HCT116 (cell line): ENCODE measurements at regions not wholly inside any gene's neighbourhood (a gene's known extent, or its start where the extent isn't known, plus 50 kb on each side); places are given as distances from the start of the nearest gene placed in this dataset.

Experiments used
- ATAC-seq: fragments of 200-7000 bp; cut with Tn5 transposase; 2 replicates; pipeline ENCODE4 v1.9.1; 2020; ENCODE audit warnings: mild to moderate bottlenecking, moderate library complexity
- BruUV-seq: library from RNA; stranded (reverse); fragments of 400-500 nt; replicated peaks from 2 replicates; lab custom pipeline; 2021; lab: Mats Ljungman, UMichigan
- CTCF ChIA-PET: fragments of 300-600 bp; sonication (Branson Sonifier 250); formaldehyde crosslinking; loops from one replicate; lab custom pipeline; 2021; ENCODE audit warnings: antibody characterized with exemption; lab: Charles Lee
- POLR2A ChIA-PET: fragments of 300-600, 350-600 bp; sonication (Branson Sonifier 250); formaldehyde crosslinking; loops from one replicate; lab custom pipeline; 2021; ENCODE audit warnings: antibody characterized with exemption; lab: Charles Lee
- RAD21 ChIA-PET, 2 experiments: fragments of 300-600 bp; sonication (Branson Sonifier 250); formaldehyde crosslinking; loops; one replicate each; lab custom pipeline; 2023; ENCODE audit warnings: low total read pairs in 2 of 2; ENCODE audit not compliant: uncharacterized antibody in 2 of 2, unreplicated experiment in 2 of 2, low non-redundant PET in 1 of 2; lab: Charles Lee
- DNase-seq: peaks from one replicate; pipeline ENCODE4 v3.0.0-alpha.2; 2010; ENCODE audit warnings: low read depth, low spot score
- H2AFZ ChIP-seq: fragments of 200-600 bp; shearing (Covaris generic), sonication (generic); 2 replicates; pipeline ENCODE4 v1.6.1; 2017; ENCODE audit warnings: low read depth, mixed run types, mixed read lengths, antibody characterized with exemption, low read length; ENCODE audit not compliant: poor library complexity, severe bottlenecking
- H3K27ac ChIP-seq: 2 replicates; pipeline ENCODE4 v1.5.1; 2012; ENCODE audit warnings: low read depth, low read length
- H3K27me3 ChIP-seq: fragments of 200-600 bp; sonication (generic); 2 replicates; pipeline ENCODE4 v1.6.1; 2016; ENCODE audit warnings: mixed run types, low read length, mixed read lengths; ENCODE audit not compliant: insufficient read depth
- H3K36me3 ChIP-seq, 2 experiments: fragments of 200-500 bp in 1 of 2; fragments of 200-600 bp in 1 of 2; sonication (Bioruptor generic) in 1 of 2; sonication (generic) in 1 of 2; 2 replicates each; pipeline versions ENCODE4 v1.5.1 to v1.6.1; 2014 to 2016; ENCODE audit warnings: low read length in 2 of 2, inconsistent platforms in 1 of 2, mixed read lengths in 1 of 2, mixed run types in 1 of 2; ENCODE audit not compliant: insufficient read depth in 2 of 2, control insufficient read depth in 1 of 2
- H3K4me1 ChIP-seq, 2 experiments: fragments of 200-600 bp in 1 of 2; sonication (generic) in 1 of 2; 2 replicates each; pipeline versions ENCODE4 v1.5.1 to v1.6.1; 2012 to 2017; ENCODE audit warnings: low read length in 2 of 2, inconsistent platforms in 1 of 2, mild to moderate bottlenecking in 1 of 2, mixed read lengths in 1 of 2, mixed run types in 1 of 2, moderate library complexity in 1 of 2; ENCODE audit not compliant: insufficient read depth in 2 of 2, control insufficient read depth in 1 of 2
- H3K4me2 ChIP-seq: fragments of 200-600 bp; sonication (generic); 2 replicates; pipeline ENCODE4 v1.6.1; 2017; ENCODE audit warnings: mixed run types, low read length, mixed read lengths
- H3K4me3 ChIP-seq, 2 experiments: fragments of 200-600 bp in 1 of 2; sonication (generic) in 1 of 2; replicated peaks in 1 of 2; 2 replicates each; pipeline ENCODE4 v1.5.1; 2011 to 2016; ENCODE audit warnings: low read length in 2 of 2, control low read depth in 1 of 2, low read depth in 1 of 2, mild to moderate bottlenecking in 1 of 2, mixed read lengths in 1 of 2, mixed run types in 1 of 2
- H3K79me2 ChIP-seq: fragments of 200-600 bp; sonication (generic); 2 replicates; pipeline ENCODE4 v1.6.1; 2017; ENCODE audit warnings: mild to moderate bottlenecking, mixed run types, low read length, moderate library complexity, mixed read lengths; ENCODE audit not compliant: insufficient read depth
- H3K9ac ChIP-seq: fragments of 200-600 bp; sonication (generic); 2 replicates; pipeline ENCODE4 v1.6.1; 2016; ENCODE audit warnings: low read length, mixed read lengths
- H3K9me2 ChIP-seq: fragments of 200-600 bp; sonication (generic), shearing (Covaris generic); 2 replicates; pipeline ENCODE4 v1.6.1; 2017; ENCODE audit warnings: mixed run types, mild to moderate bottlenecking, moderate library complexity; ENCODE audit not compliant: insufficient read depth
- H3K9me3 ChIP-seq, 2 experiments: fragments of 200-500 bp in 1 of 2; fragments of 200-600 bp in 1 of 2; sonication (Bioruptor generic) in 1 of 2; sonication (generic) in 1 of 2; 2 replicates each; pipeline ENCODE4 v1.6.1; 2014 to 2017; ENCODE audit warnings: low read length in 2 of 2, mixed read lengths in 2 of 2, inconsistent platforms in 1 of 2, low read depth in 1 of 2, mild to moderate bottlenecking in 1 of 2, mixed run types in 1 of 2, moderate library complexity in 1 of 2; ENCODE audit not compliant: control insufficient read depth in 1 of 2, insufficient read depth in 1 of 2
- H4K20me1 ChIP-seq: fragments of 200-600 bp; sonication (generic), shearing (Covaris generic); 2 replicates; pipeline ENCODE4 v1.6.1; 2017; ENCODE audit warnings: mixed run types, mild to moderate bottlenecking, moderate library complexity; ENCODE audit not compliant: insufficient read depth
- CBX3 ChIP-seq: IDR thresholded peaks from 2 replicates; pipeline ENCODE4 v1.6.1; 2012; ENCODE audit warnings: low read depth
- EGR1 ChIP-seq: IDR thresholded peaks from 2 replicates; pipeline ENCODE4 v1.6.1; 2012; ENCODE audit warnings: low read depth
- EZH2phosphoT487 ChIP-seq: fragments of 200-600 bp; IDR thresholded peaks from 2 replicates; pipeline ENCODE4 v1.6.1; 2018; ENCODE audit warnings: antibody characterized with exemption, borderline replicate concordance
- POLR2A ChIP-seq: IDR thresholded peaks from 2 replicates; pipeline ENCODE4 v1.7.0; 2011; ENCODE audit warnings: borderline replicate concordance; ENCODE audit not compliant: insufficient read depth, insufficient read length; ENCODE audit errors: extremely low read depth
- RAD21 ChIP-seq: IDR thresholded peaks from 2 replicates; pipeline ENCODE4 v1.6.1; 2012; ENCODE audit warnings: low read depth, mild to moderate bottlenecking
- SIN3A ChIP-seq: IDR thresholded peaks from 2 replicates; pipeline ENCODE4 v1.6.1; 2012; ENCODE audit warnings: low read depth
- SP1 ChIP-seq: IDR thresholded peaks from 2 replicates; pipeline ENCODE4 v1.6.1; 2012; ENCODE audit warnings: low read depth
- TCF7L2 ChIP-seq: IDR thresholded peaks from 2 replicates; pipeline ENCODE4 v1.7.0; 2011; ENCODE audit warnings: borderline replicate concordance, inconsistent platforms; ENCODE audit not compliant: insufficient read depth, insufficient read length; ENCODE audit errors: extremely low read depth
- YY1 ChIP-seq: IDR thresholded peaks from 2 replicates; pipeline ENCODE4 v1.6.1; 2011; ENCODE audit warnings: low read length, low read depth, moderate library complexity, mild to moderate bottlenecking; ENCODE audit not compliant: insufficient replicate concordance; ENCODE audit errors: extremely low read depth
- ZFX ChIP-seq: fragments of 450-650 bp; IDR thresholded peaks from 2 replicates; pipeline ENCODE4 v1.6.1; 2017
- ZNF274 ChIP-seq: fragments of 200-500 bp; sonication (Bioruptor generic); IDR thresholded peaks from 2 replicates; pipeline ENCODE4 v1.6.1; 2014; ENCODE audit warnings: mild to moderate bottlenecking, low read depth, low read length, inconsistent platforms
- intact Hi-C: fragments of 100-400 bp; cut with micrococcal nuclease; formaldehyde crosslinking; loops from 2 replicates; pipeline ENCODE4 v1.10.0; 2022
- TF ChIP-seq, protein P1 (sequence below): IDR thresholded peaks from 2 replicates; pipeline ENCODE4 v1.6.1; 2012
- TF ChIP-seq, protein P2 (sequence below): IDR thresholded peaks from 2 replicates; pipeline ENCODE4 v1.6.1; 2012; ENCODE audit warnings: low read depth
- TF ChIP-seq, protein P3 (sequence below): IDR thresholded peaks from 2 replicates; pipeline ENCODE4 v1.6.1; 2012

DNA sequence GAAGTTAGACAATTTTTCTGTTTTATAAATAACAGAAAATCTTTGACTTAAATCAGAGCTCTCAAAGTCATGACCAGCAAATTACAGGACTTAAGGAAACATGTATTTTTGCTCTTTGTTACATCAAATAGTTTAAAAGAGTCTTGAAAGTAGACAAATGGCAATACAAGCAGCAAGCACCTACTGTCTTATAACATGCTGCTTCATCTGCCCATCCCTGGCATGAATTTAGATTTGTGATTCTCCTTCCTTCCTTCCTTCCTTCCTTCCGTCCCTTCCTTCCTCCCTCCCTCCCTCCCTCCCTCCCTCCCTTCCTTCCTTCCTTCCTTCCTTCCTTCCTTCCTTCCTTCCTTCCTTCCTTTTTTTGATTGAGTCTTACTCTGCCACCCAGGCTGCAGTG is 715.6 kb upstream of the FLRT2 start:
- H3K9me3 ChIP-seq, result peaks cover 11 to 17% of the 10 kb centered on the region in 2 experiments; a peak in 2 of 4 replicates
- TF ChIP-seq ZNF274 (no peak), CBX3 (no peak)

DNA sequence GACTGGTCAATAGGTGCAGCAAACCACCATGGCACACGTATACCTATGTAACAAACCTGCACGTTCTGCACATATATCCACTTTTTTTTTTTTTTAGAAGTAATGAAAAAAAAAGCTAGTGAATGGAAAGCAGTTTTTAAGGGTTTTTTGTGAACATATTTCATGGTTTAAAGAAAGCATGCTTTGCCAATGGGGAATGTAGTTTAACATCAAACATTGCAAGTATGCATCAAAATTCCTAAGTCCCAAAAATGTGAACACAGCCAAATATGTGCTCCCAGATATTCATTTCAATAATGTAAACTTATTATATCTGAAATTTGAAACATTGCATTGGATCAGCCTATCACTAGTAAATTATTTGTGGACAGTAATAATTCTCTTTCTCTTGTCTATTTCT is 710.4 kb upstream of the FLRT2 start:
- DNase-seq (no peak), ATAC-seq (no peak)
- H3K4me2 ChIP-seq, result no peak overlapping the region
- H3K4me3 ChIP-seq, result no peak overlapping the region
- no peaks in the 10 kb centered on the region for H4K20me1 ChIP-seq
- intact Hi-C loops, result no loop called here
- H3K9me3 ChIP-seq, result peaks cover 14 to 26% of the 10 kb centered on the region in 2 experiments; a peak in 2 of 4 replicates
- RAD21 ChIA-PET, result no interaction called here
- no peak overlapping the region for H3K27ac ChIP-seq
- TF ChIP-seq, protein P1, sequence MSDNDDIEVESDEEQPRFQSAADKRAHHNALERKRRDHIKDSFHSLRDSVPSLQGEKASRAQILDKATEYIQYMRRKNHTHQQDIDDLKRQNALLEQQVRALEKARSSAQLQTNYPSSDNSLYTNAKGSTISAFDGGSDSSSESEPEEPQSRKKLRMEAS, result no peak
- TF ChIP-seq EGR1 (no peak), SP1 (no peak), POLR2A (no peak), ZFX (no peak), TCF7L2 (no peak), YY1 (no peak), ZNF274 (no peak), RAD21 (no peak), SIN3A (no peak), CBX3 (no peak), EZH2phosphoT487 (no peak)
- TF ChIP-seq, protein P2, sequence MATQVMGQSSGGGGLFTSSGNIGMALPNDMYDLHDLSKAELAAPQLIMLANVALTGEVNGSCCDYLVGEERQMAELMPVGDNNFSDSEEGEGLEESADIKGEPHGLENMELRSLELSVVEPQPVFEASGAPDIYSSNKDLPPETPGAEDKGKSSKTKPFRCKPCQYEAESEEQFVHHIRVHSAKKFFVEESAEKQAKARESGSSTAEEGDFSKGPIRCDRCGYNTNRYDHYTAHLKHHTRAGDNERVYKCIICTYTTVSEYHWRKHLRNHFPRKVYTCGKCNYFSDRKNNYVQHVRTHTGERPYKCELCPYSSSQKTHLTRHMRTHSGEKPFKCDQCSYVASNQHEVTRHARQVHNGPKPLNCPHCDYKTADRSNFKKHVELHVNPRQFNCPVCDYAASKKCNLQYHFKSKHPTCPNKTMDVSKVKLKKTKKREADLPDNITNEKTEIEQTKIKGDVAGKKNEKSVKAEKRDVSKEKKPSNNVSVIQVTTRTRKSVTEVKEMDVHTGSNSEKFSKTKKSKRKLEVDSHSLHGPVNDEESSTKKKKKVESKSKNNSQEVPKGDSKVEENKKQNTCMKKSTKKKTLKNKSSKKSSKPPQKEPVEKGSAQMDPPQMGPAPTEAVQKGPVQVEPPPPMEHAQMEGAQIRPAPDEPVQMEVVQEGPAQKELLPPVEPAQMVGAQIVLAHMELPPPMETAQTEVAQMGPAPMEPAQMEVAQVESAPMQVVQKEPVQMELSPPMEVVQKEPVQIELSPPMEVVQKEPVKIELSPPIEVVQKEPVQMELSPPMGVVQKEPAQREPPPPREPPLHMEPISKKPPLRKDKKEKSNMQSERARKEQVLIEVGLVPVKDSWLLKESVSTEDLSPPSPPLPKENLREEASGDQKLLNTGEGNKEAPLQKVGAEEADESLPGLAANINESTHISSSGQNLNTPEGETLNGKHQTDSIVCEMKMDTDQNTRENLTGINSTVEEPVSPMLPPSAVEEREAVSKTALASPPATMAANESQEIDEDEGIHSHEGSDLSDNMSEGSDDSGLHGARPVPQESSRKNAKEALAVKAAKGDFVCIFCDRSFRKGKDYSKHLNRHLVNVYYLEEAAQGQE, result no peak
- TF ChIP-seq, protein P3, sequence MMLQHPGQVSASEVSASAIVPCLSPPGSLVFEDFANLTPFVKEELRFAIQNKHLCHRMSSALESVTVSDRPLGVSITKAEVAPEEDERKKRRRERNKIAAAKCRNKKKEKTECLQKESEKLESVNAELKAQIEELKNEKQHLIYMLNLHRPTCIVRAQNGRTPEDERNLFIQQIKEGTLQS, result no peak
- no TSS peak for BruUV-seq
- no peaks in the 10 kb centered on the region for H3K27me3 ChIP-seq
- H2AFZ ChIP-seq, result no peak overlapping the region
- H3K9ac ChIP-seq, result no peak overlapping the region
- H3K4me1 ChIP-seq, result no peaks in the 10 kb centered on the region
- no peaks in the 10 kb centered on the region for H3K9me2 ChIP-seq
- CTCF ChIA-PET, result no interaction called here
- no peaks in the 10 kb centered on the region for H3K36me3 ChIP-seq
- no peaks in the 10 kb centered on the region for H3K79me2 ChIP-seq
- POLR2A ChIA-PET, result no interaction called here

More for the DNA sequence above, 715.6 kb upstream of the FLRT2 start:
- no peak overlapping the region for H3K9ac ChIP-seq
- intact Hi-C loops, result no loop called here
- CTCF ChIA-PET, result no interaction called here
- H3K27ac ChIP-seq, result no peak overlapping the region
- POLR2A ChIA-PET, result no interaction called here
- DNase-seq, result no peak
- no peaks in the 10 kb centered on the region for H4K20me1 ChIP-seq
- RAD21 ChIA-PET, result no interaction called here
- no peaks in the 10 kb centered on the region for H3K36me3 ChIP-seq
- ATAC-seq, result no peak
- no peaks in the 10 kb centered on the region for H3K4me1 ChIP-seq
- no peaks in the 10 kb centered on the region for H3K9me2 ChIP-seq
- BruUV-seq, result no TSS peak
- no peak overlapping the region for H3K4me3 ChIP-seq
- H2AFZ ChIP-seq, result no peak overlapping the region
- no peaks in the 10 kb centered on the region for H3K79me2 ChIP-seq
- no peaks in the 10 kb centered on the region for H3K27me3 ChIP-seq
- H3K4me2 ChIP-seq, result no peak overlapping the region
